Activated T-cell treated with anti-CD3 and anti-CD28 coated beads, Interleukin-2, amount 50 U/mL, for 24 hours (primary cell): ENCODE measurements at regions not wholly inside any gene's neighbourhood (a gene's known extent, or its start where the extent isn't known, plus 50 kb on each side); places are given as distances from the start of the nearest gene placed in this dataset.

Experiments
- DNase-seq: peaks from one replicate; pipeline ENCODE4 v3.0.0-alpha.2; 2020
- H3K27ac Mint-ChIP-seq: 2 replicates; pipeline ENCODE4 v1.8.0; 2020; ENCODE audit warnings: mild to moderate bottlenecking, mixed read lengths
- H3K27me3 Mint-ChIP-seq: 2 replicates; pipeline ENCODE4 v1.8.0; 2020; ENCODE audit warnings: mixed read lengths
- H3K36me3 Mint-ChIP-seq: 2 replicates; pipeline ENCODE4 v1.8.0; 2020; ENCODE audit warnings: low read depth, mixed read lengths
- H3K4me1 Mint-ChIP-seq: 2 replicates; pipeline ENCODE4 v1.8.0; 2020; ENCODE audit warnings: low read depth, mixed read lengths
- H3K4me3 Mint-ChIP-seq: 2 replicates; pipeline ENCODE4 v1.8.0; 2020; ENCODE audit warnings: mild to moderate bottlenecking, moderate library complexity, mixed read lengths
- H3K9me3 Mint-ChIP-seq: 2 replicates; pipeline ENCODE4 v1.8.0; 2020; ENCODE audit warnings: mixed read lengths

GRCh38 chr3:82940124-82940523 is 1178.7 kb upstream of the GBE1 start:
- no peak for DNase-seq
- H3K36me3 Mint-ChIP-seq: no peaks in the 10 kb centered on the region
- H3K9me3 Mint-ChIP-seq: peaks cover 11% of the 10 kb centered on the region

DNA sequence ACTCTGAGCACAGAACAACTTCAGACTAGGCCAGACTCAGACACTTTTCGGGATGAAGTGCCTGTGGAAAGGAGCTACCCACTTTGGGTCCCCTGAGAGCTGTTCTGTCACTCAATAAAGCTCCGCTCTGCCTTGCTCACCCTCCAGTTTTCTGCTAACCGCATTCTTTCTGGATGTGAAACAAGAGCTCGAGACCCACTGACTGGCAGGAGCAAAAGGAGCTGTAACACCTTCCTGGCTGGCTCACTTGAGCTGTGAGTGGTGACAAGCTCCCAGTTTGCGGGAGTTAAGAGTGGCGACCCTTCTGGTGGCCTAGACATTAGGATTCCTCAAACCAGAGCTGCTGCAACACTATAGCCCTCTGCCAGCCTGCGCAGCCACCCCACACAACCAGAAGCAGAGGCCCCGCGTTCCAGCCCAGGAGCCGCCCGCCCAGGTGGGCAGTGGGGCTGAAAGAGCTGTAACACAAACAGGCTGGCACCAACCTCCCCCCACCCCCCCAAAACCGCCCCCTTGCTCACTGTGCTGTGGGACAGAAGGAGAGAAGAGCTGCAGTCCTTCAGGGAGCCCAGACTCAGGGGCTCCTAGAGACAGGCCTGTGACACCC is 1178.1 kb upstream of the GBE1 start:
- Mint-ChIP-seq H3K9me3 (peaks cover 6% of the 10 kb centered on the region), H3K4me3 (no peak overlapping the region), H3K36me3 (no peaks in the 10 kb centered on the region), H3K27ac (no peak overlapping the region), H3K27me3 (no peaks in the 10 kb centered on the region), H3K4me1 (no peaks in the 10 kb centered on the region)
- no peak for DNase-seq

More at GRCh38 chr3:82940124-82940523, 1178.7 kb upstream of the GBE1 start:
- Mint-ChIP-seq H3K4me1 (no peaks in the 10 kb centered on the region), H3K27ac (no peak overlapping the region), H3K27me3 (no peaks in the 10 kb centered on the region), H3K4me3 (no peak overlapping the region)

DNA sequence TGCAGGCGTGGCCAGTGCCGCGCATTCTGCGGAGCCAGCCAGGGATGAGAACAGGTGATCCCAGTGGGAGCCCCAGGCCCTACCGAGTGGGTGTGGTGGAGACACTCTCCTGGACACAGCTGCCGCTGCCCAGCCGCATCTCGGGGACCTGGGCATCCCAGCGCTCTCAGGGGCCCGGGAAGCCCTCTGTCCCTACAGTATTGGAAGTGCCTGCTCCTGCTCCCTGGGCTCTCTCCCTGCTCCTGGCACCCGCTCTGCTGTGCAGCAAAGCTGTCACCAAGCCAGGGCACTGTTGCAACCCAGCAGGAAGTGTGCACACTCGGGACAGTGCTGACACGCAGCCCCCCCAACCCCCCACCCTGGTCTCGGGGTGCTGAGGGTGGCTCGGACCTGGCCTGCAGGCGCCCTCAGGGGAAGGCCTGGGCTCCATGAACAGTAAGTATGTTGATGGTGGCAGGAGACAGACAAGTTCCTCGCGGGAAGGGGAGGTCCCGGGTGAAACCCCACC is 1177.4 kb upstream of the GBE1 start:
- Mint-ChIP-seq H3K4me3 (no peak overlapping the region), H3K36me3 (no peaks in the 10 kb centered on the region), H3K27ac (no peak overlapping the region), H3K27me3 (no peaks in the 10 kb centered on the region), H3K9me3 (peaks cover under 1% of the 10 kb centered on the region), H3K4me1 (no peaks in the 10 kb centered on the region)
- no peak for DNase-seq

DNA sequence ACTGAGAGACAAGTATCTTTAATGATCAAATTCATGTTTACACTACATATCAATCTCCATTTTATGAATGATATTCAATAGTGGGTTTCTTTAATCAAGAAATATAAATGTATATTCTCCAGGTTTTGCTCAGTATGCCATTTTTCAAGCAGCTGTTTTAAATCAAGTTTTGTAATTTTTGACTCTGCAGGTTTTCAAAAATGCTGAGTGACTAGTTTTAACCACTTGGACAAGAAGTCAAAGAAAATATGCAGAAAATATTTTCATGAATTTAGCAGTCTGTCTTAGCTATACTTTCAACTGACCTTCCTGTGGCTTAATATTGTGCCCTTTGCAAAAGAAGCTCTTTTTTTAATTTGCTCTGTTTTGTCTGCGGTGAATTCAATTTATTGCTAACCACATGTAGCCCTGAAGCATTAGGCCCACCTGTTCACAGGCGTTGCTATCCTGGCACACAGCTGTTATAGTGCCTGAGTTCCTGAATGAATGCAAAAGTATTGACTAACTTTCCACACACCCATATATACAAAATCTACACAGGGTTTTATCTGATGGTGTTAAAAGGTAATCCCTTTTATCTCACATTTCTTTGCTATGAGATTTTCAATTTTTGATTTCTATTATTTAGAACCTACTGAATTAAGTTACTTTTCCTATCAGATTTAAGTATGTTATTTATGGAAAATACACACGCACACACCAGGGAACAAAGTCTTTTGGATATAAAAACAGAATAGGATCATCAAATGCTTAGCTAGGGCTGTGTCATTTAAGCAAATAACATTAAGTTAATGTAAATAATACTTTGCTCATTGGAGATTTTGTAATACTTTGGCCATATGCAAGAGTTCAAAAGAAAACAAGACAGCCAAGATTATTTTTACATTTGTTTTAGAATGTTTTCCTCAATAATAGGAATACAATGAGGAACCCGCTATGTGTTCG is 1166.1 kb upstream of the GBE1 start:
- H3K27ac Mint-ChIP-seq: no peak overlapping the region
- no peak overlapping the region for H3K4me3 Mint-ChIP-seq
- H3K9me3 Mint-ChIP-seq: peaks cover 3% of the 10 kb centered on the region
- no peak for DNase-seq
- H3K36me3 Mint-ChIP-seq: no peaks in the 10 kb centered on the region
- H3K4me1 Mint-ChIP-seq: no peaks in the 10 kb centered on the region
- H3K27me3 Mint-ChIP-seq: no peaks in the 10 kb centered on the region

DNA sequence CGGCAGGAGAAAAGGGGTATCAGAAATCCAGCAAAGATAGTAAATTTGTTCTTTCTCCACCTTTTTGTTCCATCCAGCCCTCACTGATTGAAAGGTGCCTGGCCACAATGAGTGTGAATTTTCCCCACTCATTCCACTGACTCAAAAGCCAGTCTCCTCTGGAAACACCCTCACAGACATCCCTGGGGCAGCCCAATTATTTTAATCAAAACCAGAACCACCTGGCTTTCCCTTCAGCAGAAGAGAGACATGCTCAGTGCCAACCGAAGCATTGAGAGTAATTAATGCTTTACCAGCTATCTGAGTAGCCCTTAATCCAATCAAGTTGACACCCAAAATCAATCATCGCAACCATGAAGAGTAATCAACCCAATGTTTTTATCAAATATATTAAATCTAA is 1129.6 kb upstream of the GBE1 start:
- DNase-seq: no peak
- Mint-ChIP-seq H3K27ac (no peak overlapping the region), H3K4me3 (no peak overlapping the region), H3K36me3 (no peaks in the 10 kb centered on the region), H3K4me1 (no peaks in the 10 kb centered on the region), H3K9me3 (peaks cover 10% of the 10 kb centered on the region), H3K27me3 (no peaks in the 10 kb centered on the region)

- DNase-seq: no peak
- Mint-ChIP-seq H3K9me3 (peaks cover 17% of the 10 kb centered on the region), H3K4me1 (no peaks in the 10 kb centered on the region), H3K27me3 (no peaks in the 10 kb centered on the region), H3K27ac (no peak overlapping the region), H3K4me3 (no peak overlapping the region), H3K36me3 (no peaks in the 10 kb centered on the region)
These were observed 1121.6 kb upstream of the GBE1 start for GRCh38 chr3:82883072-82883471.

- Mint-ChIP-seq H3K27ac (no peak overlapping the region), H3K9me3 (peaks cover 4% of the 10 kb centered on the region), H3K27me3 (no peaks in the 10 kb centered on the region), H3K36me3 (no peaks in the 10 kb centered on the region), H3K4me3 (no peak overlapping the region), H3K4me1 (no peaks in the 10 kb centered on the region)
- no peak for DNase-seq
These were observed 1114.0 kb upstream of the GBE1 start for GRCh38 chr3:82875401-82875800.

DNA sequence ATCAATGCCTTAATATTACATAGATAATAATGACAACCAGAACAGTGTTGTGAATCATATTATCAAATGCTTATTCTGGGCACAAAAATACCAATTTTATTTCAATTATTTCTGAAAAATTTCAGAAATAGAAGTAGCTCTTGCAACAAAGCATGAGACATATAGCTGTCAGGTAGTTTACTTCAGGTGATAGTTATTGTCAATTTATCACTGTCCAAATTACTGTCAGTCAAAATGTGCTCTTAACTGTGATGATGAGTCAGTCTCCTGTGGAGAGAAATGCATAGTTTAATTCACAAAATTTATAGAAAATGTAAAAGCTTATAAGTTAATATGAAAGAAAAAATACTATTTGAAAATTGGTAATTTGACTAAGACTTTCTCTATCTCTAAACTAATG is 1078.4 kb upstream of the GBE1 start:
- peaks cover 17% of the 10 kb centered on the region for H3K9me3 Mint-ChIP-seq
- H3K4me3 Mint-ChIP-seq: no peak overlapping the region
- H3K27me3 Mint-ChIP-seq: no peaks in the 10 kb centered on the region
- H3K36me3 Mint-ChIP-seq: no peaks in the 10 kb centered on the region
- no peak for DNase-seq
- H3K4me1 Mint-ChIP-seq: no peaks in the 10 kb centered on the region
- no peak overlapping the region for H3K27ac Mint-ChIP-seq

DNA sequence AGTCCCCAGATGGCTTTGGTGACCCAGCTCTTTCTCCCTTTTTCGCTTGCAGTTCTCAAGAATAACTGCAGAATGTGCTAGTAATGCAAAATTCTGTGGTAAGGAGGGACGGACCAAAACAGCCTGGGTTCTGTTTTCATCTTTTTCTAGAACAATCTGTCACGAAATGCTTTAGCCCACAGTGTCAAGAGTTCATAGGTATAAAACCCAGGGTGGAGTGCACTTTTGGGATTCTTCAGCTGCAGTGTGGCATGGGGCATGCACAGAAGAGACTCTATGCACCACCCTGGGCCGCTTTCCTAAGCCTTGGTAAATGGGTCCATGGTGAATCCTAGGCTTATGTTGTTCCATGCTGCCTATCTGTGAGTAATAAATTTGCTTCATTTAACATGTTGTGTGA is 1072.7 kb upstream of the GBE1 start:
- H3K9me3 Mint-ChIP-seq: peaks cover 15% of the 10 kb centered on the region
- no peaks in the 10 kb centered on the region for H3K4me1 Mint-ChIP-seq
- no peak overlapping the region for H3K4me3 Mint-ChIP-seq
- no peaks in the 10 kb centered on the region for H3K36me3 Mint-ChIP-seq
- H3K27ac Mint-ChIP-seq: no peak overlapping the region
- DNase-seq: no peak
- no peaks in the 10 kb centered on the region for H3K27me3 Mint-ChIP-seq

DNA sequence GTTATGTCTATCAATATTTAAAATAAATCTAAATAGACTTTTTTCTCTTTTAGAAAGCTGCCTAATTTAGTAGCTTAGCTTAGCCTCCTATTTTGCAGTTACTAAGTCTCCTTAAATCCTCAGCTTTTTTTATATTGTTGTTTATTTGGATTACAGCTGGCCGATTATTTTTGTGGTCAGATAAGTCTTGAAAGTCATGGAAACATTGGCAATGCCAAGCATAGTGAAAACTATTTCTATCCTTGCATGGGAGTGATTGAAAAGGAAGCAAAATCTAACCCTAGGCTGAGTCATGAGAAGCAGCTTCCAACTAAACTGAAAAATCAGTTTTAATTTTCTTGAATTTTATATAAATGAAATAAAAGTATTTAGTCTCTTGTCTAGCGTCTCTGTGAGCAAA is 1063.0 kb upstream of the GBE1 start:
- Mint-ChIP-seq H3K4me3 (no peak overlapping the region), H3K4me1 (no peaks in the 10 kb centered on the region), H3K36me3 (no peaks in the 10 kb centered on the region), H3K9me3 (peaks cover 3% of the 10 kb centered on the region), H3K27me3 (no peaks in the 10 kb centered on the region), H3K27ac (no peak overlapping the region)
- DNase-seq: no peak

- Mint-ChIP-seq H3K36me3 (no peaks in the 10 kb centered on the region), H3K4me1 (no peaks in the 10 kb centered on the region), H3K9me3 (peaks cover 28% of the 10 kb centered on the region), H3K4me3 (no peak overlapping the region), H3K27me3 (no peaks in the 10 kb centered on the region), H3K27ac (no peak overlapping the region)
- no peak for DNase-seq
These were observed 1054.6 kb upstream of the GBE1 start for GRCh38 chr3:82816086-82816485.

DNA sequence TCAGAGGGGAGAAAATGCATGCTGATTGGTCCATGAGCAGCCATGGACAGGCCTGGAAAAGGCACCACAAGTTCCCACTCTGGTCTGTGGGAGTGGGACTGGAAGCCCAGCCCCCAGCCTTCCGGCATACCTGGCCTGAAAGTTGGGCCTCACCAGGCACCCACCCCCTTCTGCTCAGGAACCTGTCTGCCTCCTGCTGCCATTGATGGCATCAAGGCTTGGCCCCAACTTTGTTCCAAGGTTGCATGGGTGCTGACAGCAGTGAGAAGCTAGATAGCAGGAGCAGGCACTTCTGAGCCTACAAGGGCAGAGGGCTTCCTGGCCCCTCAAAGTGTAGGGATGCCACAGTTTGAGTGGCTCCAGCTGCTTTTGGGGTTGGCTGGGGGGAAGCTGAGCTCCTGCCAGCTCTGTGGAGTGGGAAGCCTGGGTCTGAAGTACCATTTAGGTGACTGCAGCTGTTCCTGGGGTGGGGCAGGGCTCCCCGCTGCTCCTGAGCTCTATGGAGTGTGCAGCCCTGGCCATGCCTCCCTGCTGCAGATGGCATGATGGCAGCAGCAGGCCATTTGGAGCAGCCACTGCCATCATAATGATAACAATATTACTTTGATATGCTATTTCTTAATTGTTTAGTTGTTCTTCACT is 1054.1 kb upstream of the GBE1 start:
- no peak overlapping the region for H3K27ac Mint-ChIP-seq
- no peaks in the 10 kb centered on the region for H3K4me1 Mint-ChIP-seq
- H3K36me3 Mint-ChIP-seq: no peaks in the 10 kb centered on the region
- H3K27me3 Mint-ChIP-seq: no peaks in the 10 kb centered on the region
- DNase-seq: no peak
- peaks cover 28% of the 10 kb centered on the region for H3K9me3 Mint-ChIP-seq
- H3K4me3 Mint-ChIP-seq: no peak overlapping the region

GRCh38 chr3:82814660-82815059 is 1053.2 kb upstream of the GBE1 start:
- no peaks in the 10 kb centered on the region for H3K36me3 Mint-ChIP-seq
- H3K4me3 Mint-ChIP-seq: no peak overlapping the region
- H3K9me3 Mint-ChIP-seq: peaks cover 31% of the 10 kb centered on the region
- H3K27ac Mint-ChIP-seq: no peak overlapping the region
- H3K27me3 Mint-ChIP-seq: no peaks in the 10 kb centered on the region
- DNase-seq: no peak
- H3K4me1 Mint-ChIP-seq: no peaks in the 10 kb centered on the region

DNA sequence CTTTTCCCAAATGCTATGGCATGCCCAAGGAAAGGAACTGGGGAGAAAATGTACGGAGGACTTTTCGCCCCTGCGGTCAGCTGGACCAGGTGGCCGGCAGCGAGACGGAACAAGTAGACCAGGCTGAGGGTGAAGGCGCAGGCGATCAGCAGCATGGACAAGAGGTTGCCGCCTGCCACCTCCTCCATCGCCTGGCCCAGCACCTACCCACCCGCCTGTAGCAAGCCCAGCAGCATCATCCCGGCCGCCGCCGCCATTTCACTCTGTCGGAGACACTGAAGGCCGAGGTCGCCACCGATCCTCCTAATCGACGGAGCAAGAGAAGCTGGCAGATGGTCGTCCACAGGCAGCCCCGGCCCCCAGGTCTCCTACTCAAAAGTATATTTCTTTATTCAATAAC is 1046.3 kb upstream of the GBE1 start:
- no peak overlapping the region for H3K4me3 Mint-ChIP-seq
- no peak overlapping the region for H3K27ac Mint-ChIP-seq
- H3K36me3 Mint-ChIP-seq: no peaks in the 10 kb centered on the region
- peaks cover 15% of the 10 kb centered on the region for H3K9me3 Mint-ChIP-seq
- no peak for DNase-seq
- H3K4me1 Mint-ChIP-seq: no peaks in the 10 kb centered on the region
- no peaks in the 10 kb centered on the region for H3K27me3 Mint-ChIP-seq

GRCh38 chr3:82802501-82802900 is 1041.1 kb upstream of the GBE1 start:
- Mint-ChIP-seq H3K27ac (no peak overlapping the region), H3K4me1 (no peaks in the 10 kb centered on the region), H3K4me3 (no peak overlapping the region), H3K36me3 (no peaks in the 10 kb centered on the region), H3K27me3 (no peaks in the 10 kb centered on the region), H3K9me3 (peaks cover 6% of the 10 kb centered on the region)
- no peak for DNase-seq
